HG02970 (cell line): ENCODE measurements at regions not wholly inside any gene's neighbourhood (a gene's known extent, or its start where the extent isn't known, plus 50 kb on each side); places are given as distances from the start of the nearest gene placed in this dataset.
"Not testable (repeated sequence)": the region's sequence is repeated elsewhere in the genome, so short reads cannot be mapped to it uniquely, and the experiment has no call there.

Experiments used
- ATAC-seq: cut with Tn5 transposase; IDR thresholded peaks from one replicate; pipeline ENCODE4 v1.9.1; 2021; ENCODE audit warnings: mild to moderate bottlenecking, moderate library complexity, moderate number of reproducible peaks; ENCODE audit not compliant: unreplicated experiment, low FRiP score

DNA sequence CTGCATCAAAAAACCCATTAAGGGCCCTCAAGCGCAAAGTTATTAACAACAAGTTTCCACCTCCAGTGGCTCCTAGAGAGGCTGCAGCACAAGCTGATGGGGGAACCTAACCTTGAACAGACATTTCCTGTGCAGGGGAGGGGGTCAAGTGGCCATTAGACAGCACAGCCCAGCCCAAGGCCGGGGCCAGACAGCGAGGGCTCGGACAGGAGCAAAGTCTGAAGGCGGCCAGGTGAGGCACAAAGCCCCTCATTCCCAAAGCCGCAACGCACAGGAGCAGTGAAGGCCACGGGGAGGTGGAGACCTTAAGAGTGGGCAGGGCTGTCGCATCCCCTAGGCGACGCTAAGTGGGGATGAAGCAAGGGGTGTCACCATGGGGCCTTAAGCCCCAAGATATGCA lies 73.2 kb upstream of the ZNF746 start:
- ATAC-seq: no peak

DNA sequence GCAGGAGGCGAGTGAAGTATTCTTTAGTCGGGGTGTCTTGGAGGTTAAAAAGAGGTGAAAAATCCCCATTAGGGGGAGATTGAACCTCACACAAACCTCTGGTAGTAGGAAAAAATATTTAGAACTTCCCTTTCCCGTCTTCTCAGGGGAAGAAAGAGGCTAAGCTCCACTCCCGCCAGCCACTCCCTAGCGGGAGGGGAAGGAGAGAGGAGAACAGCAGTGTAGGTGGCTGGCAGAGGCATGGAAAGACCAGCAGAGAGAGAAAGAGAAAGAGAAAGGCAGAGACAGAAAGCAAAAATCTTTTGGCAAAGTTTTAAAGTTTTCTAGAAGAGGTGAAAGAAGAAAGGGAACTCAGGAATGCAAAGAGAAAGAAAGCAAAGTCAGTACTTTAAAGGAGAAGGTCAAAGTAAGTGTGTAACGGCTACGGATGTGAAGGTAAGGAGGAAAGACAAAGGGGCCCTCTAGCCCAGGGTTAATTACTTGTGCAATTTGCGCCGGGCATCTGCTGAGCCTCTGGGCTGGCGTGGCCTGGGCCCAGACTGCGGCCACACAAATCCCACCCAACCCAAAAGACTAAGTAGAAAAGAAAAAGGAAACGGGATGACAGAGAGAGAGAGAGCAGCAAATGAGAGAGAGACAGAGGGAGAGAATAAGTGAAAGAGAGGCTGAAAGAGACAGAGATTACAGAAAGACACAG lies 72.3 kb upstream of the ZNF746 start:
- no peak for ATAC-seq

DNA sequence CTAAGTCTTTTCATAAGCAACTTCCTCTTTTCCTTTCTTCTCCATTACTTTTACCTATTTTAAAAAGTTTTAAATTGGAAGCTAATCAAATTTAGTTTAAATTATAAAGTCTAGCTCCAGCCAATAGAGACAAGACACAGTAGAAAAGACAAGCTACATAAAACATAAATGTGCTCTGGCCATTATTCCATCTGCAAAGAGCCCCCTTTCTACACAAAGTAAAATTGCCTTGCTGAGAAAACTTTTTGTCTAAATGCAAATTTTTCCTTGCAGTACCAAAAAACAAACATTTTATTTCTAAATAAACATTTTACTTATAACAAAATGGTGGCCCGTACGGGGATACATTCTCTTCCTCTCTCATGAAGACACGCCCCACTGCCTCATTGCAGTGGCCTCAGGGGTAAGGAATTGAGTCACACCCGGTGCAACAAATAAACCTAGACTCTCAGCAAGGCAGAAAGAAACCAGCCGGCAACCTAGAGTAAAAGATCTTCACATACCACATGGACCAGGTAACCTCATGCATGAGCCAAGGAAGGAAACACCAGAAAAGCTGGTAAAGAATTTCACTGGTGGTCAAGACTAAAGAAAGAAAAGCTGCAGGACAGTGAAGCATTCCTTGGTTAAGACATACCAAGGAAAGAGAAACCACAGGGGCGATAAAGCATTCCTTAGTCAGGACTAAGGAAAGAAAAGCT lies 71.6 kb upstream of the ZNF746 start:
- ATAC-seq: no peak

DNA sequence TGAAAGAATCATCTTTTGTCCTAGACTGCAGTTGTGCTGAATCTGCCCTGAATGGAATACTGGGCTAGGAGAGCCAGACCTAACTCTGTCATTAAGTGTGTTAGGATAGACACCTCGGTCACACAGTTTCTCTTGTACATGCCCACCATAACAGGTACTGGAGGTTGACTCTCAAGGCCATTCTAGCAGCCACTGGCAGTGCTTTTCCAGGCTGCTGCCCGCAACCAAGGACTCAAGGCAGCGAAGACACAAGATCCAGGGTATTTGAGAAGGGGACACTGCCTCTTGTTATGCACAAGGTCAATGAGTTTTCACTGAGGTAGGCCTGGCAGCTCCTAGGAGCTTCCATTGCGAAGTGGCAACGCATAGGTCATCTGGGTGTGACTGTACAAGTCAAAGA lies 70.6 kb upstream of the ZNF746 start:
- ATAC-seq: no peak

DNA sequence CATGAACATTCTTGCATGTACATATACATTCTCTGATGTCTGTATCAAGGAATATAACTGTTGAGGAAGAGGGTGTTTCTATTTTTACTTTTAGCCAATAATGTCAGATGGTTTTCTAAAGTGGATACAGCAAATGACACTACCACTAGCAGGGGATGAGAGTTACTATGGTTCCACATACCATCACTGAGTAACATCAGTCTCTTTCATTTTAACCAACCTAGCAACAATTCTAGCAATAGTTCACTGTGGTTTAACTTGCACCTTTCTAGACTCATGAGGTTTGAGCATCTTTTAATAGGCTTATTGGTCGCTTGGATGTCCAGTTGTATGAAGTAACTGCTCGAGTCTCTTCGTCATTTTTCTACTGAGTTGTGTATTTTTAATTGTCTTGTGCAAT lies 68.5 kb upstream of the ZNF746 start:
- ATAC-seq: no peak

DNA sequence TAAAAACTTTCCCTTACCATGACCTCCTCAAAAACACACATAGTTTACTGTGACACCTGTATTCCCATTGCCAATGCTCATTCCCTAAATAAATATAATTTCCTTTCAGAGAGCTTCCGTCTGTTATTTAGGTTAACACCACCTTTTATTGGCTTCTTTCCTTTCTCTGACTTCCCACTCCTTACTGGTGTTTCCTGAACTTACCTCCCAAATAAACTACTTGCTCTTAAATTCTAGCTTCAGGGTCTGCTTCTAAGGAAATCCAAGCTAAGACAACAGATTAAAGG lies 67.4 kb upstream of the ZNF746 start:
- no peak for ATAC-seq

DNA sequence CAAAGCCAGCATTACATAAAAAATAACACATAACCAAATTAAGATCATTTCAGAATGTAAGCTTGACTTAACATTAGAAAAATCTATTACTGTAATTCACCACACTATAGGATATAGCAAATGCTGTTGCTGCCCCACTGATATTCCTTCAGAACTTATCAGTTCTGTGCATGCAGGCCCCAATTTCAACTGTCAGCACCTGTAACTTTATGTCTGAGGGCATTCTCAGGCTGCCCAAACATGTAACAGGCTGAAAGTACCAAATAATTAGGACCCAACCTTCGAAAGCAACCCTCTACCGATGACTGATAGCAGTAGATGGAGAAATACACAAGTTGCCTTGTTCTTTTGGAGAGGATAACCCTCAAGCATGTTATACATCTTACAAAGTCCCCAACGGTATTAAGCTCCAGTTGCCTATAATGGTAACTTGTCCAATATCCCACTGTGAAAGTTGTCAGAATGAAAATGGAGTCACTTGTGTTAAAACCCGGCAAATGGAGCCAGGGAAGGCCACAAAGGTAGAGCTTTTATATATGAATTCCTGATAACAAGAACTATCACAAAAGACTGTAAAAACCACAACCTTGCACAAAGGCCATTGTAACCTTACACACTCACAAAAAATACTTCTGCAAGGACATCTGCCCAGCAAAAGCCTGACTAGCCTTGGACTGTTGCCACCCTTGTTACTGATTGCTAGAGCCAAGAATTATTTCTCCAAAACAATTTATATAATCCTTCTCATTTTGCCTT lies 66.9 kb upstream of the ZNF746 start:
- no peak for ATAC-seq

DNA sequence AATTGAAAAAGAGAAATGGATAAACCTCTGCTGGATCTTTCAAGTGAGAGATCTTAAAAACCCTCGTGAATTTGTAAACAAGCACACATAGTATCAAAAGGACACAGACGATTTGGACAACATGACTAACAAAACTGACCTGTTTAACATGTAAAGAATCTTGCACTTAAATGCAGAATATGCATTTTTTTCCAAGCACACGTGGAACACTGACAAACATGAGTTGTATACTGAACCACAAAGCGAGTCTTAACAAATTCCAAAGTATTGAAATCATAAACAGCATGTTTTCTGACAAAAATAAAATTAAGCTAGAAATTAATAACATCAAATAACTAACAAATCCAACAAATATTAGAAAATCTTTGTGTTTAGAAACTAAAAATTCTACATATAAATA lies 65.0 kb upstream of the ZNF746 start:
- no peak for ATAC-seq

DNA sequence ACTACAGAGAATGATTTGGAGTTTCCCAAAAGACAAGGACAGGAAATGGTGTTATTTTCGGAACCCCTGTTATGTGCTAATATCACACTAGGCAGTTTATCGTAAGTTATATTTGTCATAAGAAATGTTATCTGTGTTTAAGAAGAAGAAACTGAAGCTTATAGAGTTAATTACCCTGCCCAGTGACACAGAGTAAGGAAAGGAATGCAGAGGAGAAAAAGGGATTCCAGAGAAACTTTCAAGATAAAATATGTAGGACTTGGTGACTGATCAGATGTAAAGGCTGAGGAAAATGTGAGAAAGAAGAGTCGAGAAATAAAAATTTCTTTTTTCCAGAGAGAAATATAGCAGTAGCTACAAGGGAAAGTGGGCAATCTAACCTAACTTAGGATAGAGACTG lies 63.5 kb upstream of the ZNF746 start:
- no peak for ATAC-seq

DNA sequence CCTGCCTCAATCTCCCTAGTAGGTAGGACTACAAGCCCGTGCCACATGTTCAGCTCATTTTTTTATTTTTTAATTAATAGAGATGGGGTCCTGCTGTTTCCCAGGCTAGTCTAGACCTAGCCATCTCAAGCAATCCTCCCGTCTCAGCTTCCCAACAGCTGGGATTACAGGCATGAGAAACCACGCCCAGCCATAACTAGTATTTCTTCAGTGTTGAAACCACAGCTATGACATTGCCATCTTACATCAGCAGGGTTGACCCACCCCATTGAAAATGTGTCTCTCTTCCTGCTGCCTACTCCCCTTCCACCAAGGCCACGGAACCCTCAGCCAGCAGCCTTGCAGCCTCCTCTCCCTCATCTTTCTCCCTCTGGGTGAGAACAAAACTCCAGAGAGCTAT lies 62.1 kb upstream of the ZNF746 start:
- no peak for ATAC-seq

DNA sequence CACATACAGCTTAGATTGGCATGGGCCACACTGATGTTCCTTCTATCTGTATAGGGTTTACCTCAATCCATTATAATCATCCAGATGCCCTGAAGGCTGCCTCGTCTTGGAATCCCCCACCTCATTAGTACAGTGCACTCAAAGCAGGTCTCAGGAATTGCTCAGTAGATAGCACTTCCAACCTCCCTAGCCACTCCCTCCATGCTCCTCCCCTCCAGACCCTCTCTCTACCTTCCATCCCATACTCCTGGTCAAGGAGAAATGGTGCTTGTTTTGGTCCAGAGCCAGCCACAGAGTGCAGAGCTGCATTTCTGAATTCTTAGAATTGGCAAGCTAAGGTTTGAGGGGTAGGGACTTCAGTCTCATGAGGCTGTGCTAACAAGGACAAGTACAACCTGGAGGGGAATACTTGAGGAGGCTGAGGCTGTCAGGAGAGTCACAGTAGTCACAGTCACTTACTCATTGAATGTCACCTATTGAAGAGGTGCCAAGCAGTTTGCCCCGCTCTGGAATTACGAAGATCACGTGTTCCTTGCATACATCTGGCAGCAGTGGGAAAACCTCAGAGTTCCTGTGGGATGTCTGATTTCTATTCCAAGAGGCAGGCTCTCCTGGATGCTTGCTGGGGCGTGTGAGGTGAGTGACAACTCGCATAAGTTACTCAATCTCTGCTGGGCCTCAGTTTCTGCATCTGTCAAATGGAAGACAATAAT lies 60.7 kb upstream of the ZNF746 start:
- ATAC-seq: no peak

DNA sequence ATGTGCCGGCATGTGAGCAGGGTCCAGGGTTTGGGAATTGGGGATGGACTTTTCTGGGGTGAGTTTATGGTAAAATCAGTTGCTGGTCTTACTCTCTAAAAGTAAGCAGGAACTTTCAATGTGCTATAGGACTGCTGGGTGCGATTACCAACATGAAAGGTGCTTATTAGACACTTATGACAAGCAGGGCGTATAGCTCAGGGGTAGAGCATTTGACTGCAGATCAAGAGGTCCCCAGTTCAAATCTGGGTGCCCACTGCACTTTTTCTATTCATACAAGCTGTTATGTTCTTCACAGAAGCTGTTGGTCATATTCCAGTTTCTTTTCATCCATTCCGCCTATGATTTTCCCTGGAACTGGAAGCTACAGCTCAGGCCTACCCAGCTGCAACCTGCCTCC lies 58.9 kb upstream of the ZNF746 start:
- ATAC-seq: not testable (repeated sequence)

DNA sequence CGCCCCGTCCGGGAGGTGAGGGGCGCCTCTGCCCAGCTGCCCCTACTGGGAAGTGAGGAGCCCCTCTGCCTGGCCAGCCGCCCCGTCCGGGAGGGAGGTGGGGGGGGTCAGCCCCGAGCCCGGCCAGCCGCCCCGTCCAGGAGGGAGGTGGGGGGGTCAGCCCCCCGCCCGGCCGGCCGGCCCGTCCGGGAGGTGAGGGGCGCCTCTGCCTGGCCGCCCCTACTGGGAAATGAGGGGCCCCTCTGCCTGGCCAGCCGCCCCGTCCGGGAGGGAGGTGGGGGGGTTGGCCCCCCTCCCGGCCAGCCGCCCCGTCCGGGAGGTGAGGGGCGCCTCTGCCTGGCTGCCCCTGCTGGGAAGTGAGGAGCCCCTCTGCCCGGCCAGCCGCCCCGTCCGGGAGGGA lies 57.2 kb upstream of the ZNF746 start:
- ATAC-seq: not testable (repeated sequence)

DNA sequence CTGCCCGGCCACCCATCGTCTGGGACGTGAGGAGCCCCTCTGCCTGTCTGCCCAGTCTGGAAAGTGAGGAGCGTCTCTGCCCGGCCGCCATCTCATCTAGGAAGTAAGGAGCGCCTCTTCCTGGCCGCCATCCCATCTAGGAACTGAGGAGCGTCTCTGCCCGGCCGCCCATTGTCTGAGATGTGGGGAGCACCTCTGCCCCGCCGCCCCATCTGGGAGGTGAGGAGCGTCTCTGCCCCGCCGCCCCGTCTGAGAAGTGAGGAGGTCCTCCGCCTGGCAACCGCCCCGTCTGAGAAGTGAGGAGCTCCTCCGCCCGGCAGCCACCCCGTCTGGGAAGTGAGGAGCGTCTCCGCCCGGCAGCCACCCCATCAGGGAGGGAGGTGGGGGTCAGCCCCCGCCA lies 56.4 kb upstream of the ZNF746 start:
- ATAC-seq: not testable (repeated sequence)

DNA sequence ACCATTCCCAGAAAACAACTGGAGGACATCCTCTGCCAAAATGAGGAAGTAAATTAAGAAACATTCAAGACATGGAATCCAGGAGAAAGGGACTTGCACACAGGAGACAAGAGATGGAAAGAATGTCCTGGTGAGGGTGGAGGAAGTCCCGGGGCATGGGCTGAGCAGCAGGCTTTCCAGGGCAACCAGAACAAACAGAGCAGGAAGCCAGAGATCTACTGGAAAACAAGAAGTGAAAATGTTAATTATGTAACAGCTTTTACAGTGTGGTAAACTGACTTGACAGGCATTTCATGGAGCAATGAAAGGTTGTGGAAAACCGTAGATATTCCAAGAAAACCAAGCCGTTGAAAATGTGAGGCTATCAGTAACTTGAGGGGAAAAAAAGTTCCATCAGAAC lies 55.2 kb upstream of the ZNF746 start:
- ATAC-seq: no peak
